ENCODE measurements at regions not wholly inside any gene's neighbourhood (a gene's known extent, or its start where the extent isn't known, plus 50 kb on each side); places are given as distances from the start of the nearest gene placed in this dataset.

GRCh38 chr14:100659345-100660001 is 67.2 kb upstream of the DLK1 start:
- no peak for DNase-seq (ENCODE audit: low read depth)
- TF ChIP-seq POLR2A (IDR thresholded peaks at IDR 0.05; ENCODE audit: extremely low read depth, insufficient read length): no peak
- TF ChIP-seq MYC (IDR thresholded peaks at IDR 0.05; ENCODE audit: low read depth, low read length): no peak
- TF ChIP-seq CTCF (IDR thresholded peaks at IDR 0.05; ENCODE audit: low read depth, low read length): no peak
- no peak for TF ChIP-seq MAX (IDR thresholded peaks at IDR 0.05; ENCODE audit: low read depth, low read length)
- no peak overlapping the region for H3K4me3 ChIP-seq (ENCODE audit: low read depth, low read length)

- TF ChIP-seq MAX (IDR thresholded peaks at IDR 0.05; ENCODE audit: low read depth, low read length) (no peak), CTCF (IDR thresholded peaks at IDR 0.05; ENCODE audit: low read depth, low read length) (no peak), MYC (IDR thresholded peaks at IDR 0.05; ENCODE audit: low read depth, low read length) (no peak), POLR2A (IDR thresholded peaks at IDR 0.05; ENCODE audit: extremely low read depth, insufficient read length) (no peak)
- no peak for DNase-seq (ENCODE audit: low read depth)
- no peak overlapping the region for H3K4me3 ChIP-seq (ENCODE audit: low read depth, low read length)
Observed at GRCh38 chr14:100660498-100660881, 66.2 kb upstream of the DLK1 start.

DNA sequence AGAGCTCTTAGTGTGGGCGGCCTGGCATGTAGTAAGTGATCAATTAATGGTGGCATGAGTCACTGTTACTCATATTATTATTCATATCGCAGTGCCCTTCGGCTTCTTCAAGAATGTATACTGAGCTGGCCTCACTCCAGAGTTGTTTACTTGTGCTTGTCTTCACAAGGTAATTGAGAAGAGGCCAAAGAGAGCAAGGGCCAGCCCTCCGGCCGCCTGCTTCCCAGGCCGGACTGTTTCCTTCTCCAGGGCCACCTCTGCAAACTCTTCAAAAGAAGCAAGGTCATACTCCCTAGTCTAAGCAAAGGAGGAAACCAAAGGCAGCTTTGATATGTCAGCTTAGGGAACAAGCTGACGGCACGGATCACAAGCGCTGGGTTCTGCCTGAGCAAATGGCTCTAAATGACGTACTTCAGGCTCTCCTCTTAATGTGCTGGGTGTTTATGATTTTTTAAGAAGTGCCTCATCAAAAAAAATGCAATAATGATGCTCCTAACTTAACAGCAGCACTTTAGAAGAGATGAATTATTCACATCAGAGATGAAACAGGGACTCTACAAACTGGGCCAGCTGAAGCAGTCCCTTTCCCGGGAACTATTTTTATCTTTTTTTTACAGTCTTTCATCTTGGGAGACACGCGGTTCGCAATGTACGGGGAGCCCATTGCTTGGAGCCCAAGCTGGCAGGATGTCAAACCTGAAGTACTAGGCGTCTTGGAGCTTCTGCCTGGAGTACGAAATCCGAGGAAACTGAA is 65.6 kb upstream of the DLK1 start:
- TF ChIP-seq POLR2A (IDR thresholded peaks at IDR 0.05; ENCODE audit: extremely low read depth, insufficient read length): no peak
- TF ChIP-seq CTCF (IDR thresholded peaks at IDR 0.05; ENCODE audit: low read depth, low read length): no peak
- TF ChIP-seq MAX (IDR thresholded peaks at IDR 0.05; ENCODE audit: low read depth, low read length): no peak
- TF ChIP-seq MYC (IDR thresholded peaks at IDR 0.05; ENCODE audit: low read depth, low read length): no peak
- no peak overlapping the region for H3K4me3 ChIP-seq (ENCODE audit: low read depth, low read length)
- no peak for DNase-seq (ENCODE audit: low read depth)

GRCh38 chr14:100662879-100663760 is 63.6 kb upstream of the DLK1 start:
- TF ChIP-seq POLR2A (IDR thresholded peaks at IDR 0.05; ENCODE audit: extremely low read depth, insufficient read length) (no peak), MAX (IDR thresholded peaks at IDR 0.05; ENCODE audit: low read depth, low read length) (no peak), CTCF (IDR thresholded peaks at IDR 0.05; ENCODE audit: low read depth, low read length) (peak; percentile 78), MYC (IDR thresholded peaks at IDR 0.05; ENCODE audit: low read depth, low read length) (0 out of 2 replicates have a peak, but pooled peaks have one; percentile 12)
- H3K4me3 ChIP-seq (ENCODE audit: low read depth, low read length): no peak overlapping the region
- DNase-seq (ENCODE audit: low read depth): peak; percentile 77

DNA sequence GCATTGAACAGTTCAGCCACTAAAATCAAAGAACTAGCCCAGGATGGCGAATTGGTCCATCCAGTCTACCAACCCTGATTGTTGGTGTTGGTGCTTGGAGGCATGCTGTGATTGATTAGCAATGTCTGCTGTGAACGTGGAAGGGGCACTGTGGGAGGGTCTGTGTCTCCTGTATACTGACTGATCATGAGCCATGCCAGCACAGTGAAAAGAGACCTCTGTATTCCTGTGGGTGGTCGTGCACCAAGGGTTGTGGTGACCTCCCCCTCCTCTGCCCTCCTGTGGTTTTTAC is 63.0 kb upstream of the DLK1 start:
- TF ChIP-seq MYC (IDR thresholded peaks at IDR 0.05; ENCODE audit: low read depth, low read length) (0 out of 2 replicates have a peak, but pooled peaks have one; percentile 2), MAX (IDR thresholded peaks at IDR 0.05; ENCODE audit: low read depth, low read length) (no peak), POLR2A (IDR thresholded peaks at IDR 0.05; ENCODE audit: extremely low read depth, insufficient read length) (no peak), CTCF (IDR thresholded peaks at IDR 0.05; ENCODE audit: low read depth, low read length) (no peak)
- H3K4me3 ChIP-seq (ENCODE audit: low read depth, low read length): no peak overlapping the region
- DNase-seq (ENCODE audit: low read depth): no peak

All from NB4 (cell line).